22Rv1 (cell line): ENCODE measurements at regions not wholly inside any gene's neighbourhood (a gene's known extent, or its start where the extent isn't known, plus 50 kb on each side); places are given as distances from the start of the nearest gene placed in this dataset.

ENCODE experiments used
- H3K27ac ChIP-seq: fragments of 450-650 bp; 2 replicates; pipeline ENCODE4 v1.5.1; 2017
- CTCF ChIP-seq: fragments of 450-650 bp; IDR thresholded peaks from 2 replicates; pipeline ENCODE4 v1.5.1; 2017; ENCODE audit warnings: mild to moderate bottlenecking
- ZFX ChIP-seq: fragments of 450-650 bp; IDR thresholded peaks from 2 replicates; pipeline ENCODE4 v1.6.1; 2017; ENCODE audit warnings: antibody characterized with exemption, borderline replicate concordance

- TF ChIP-seq CTCF: no peak
- TF ChIP-seq ZFX: no peak
- H3K27ac ChIP-seq: no peak overlapping the region
These were observed 419.8 kb upstream of the AZI2 start for GRCh38 chr3:28768439-28768838.

GRCh38 chr3:28777806-28778475 is 429.3 kb upstream of the AZI2 start:
- TF ChIP-seq ZFX (no peak), CTCF (no peak)
- no peak overlapping the region for H3K27ac ChIP-seq

GRCh38 chr3:28780480-28780879 is 431.9 kb upstream of the AZI2 start:
- no peak for TF ChIP-seq CTCF
- no peak for TF ChIP-seq ZFX
- H3K27ac ChIP-seq: no peak overlapping the region

- no peak overlapping the region for H3K27ac ChIP-seq
- TF ChIP-seq ZFX (no peak), CTCF (no peak)
These were observed 432.4 kb upstream of the AZI2 start for GRCh38 chr3:28781053-28781452.

- H3K27ac ChIP-seq: no peak overlapping the region
- TF ChIP-seq ZFX (no peak), CTCF (no peak)
These were observed 437.8 kb upstream of the AZI2 start for GRCh38 chr3:28786446-28786845.

- no peak for TF ChIP-seq CTCF
- TF ChIP-seq ZFX: no peak
- peak overlapping the region; percentile 58 for H3K27ac ChIP-seq
These were observed 439.9 kb upstream of the AZI2 start for GRCh38 chr3:28788571-28788970.

GRCh38 chr3:28791713-28792255 is 443.2 kb upstream of the AZI2 start:
- TF ChIP-seq ZFX (no peak), CTCF (no peak)
- H3K27ac ChIP-seq: no peak overlapping the region
